ENCODE measurements at regions not wholly inside any gene's neighbourhood (a gene's known extent, or its start where the extent isn't known, plus 50 kb on each side); places are given as distances from the start of the nearest gene placed in this dataset.

DNA sequence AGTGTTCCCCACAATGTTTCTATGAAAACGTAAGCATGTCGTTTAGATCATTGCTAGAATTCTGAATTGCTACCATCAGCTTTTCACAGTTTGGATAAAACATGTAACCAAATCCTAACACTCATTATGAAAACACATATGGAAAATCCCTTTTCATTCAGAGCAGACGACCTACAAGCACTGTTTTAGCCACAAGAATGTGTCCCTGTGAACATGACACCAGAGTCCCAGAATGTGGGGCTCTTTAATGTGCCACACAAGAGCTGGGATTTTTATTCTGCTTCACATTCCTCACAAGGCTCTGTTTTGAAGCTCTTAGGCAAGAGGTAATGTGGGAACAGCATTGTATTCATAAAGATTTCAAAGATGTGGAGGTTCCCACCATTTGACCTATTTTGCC is 141.1 kb upstream of the CITED2 start:
- Histone ChIP-seq H3K27me3 (replicated peaks; ENCODE audit: insufficient read depth) (no peaks in the 10 kb centered on the region), H3K79me2 (ENCODE audit: insufficient read depth) (no peaks in the 10 kb centered on the region), H3K4me3 (no peak overlapping the region), H3K36me3 (ENCODE audit: low read depth) (no peaks in the 10 kb centered on the region), H3K4me2 (ENCODE audit: unreplicated experiment) (no peak overlapping the region), H3K4me1 (ENCODE audit: insufficient read depth) (peaks cover 9% of the 10 kb centered on the region; the same call in 1 of the 2 replicates), H2AFZ (no peak overlapping the region), H3K9ac (no peak overlapping the region), H3K27ac (no peak overlapping the region), H4K20me1 (ENCODE audit: insufficient read depth) (no peaks in the 10 kb centered on the region), H3K9me2 (ENCODE audit: insufficient read depth) (no peaks in the 10 kb centered on the region), H3F3A (ENCODE audit: insufficient read depth) (peaks cover 7% of the 10 kb centered on the region), H3K9me3 (ENCODE audit: low read depth) (no peaks in the 10 kb centered on the region)
- TF ChIP-seq EZH2phosphoT487 (IDR thresholded peaks at IDR 0.05; ENCODE audit: insufficient read depth, low read depth) (no peak), EZH2 (IDR thresholded peaks at IDR 0.05; ENCODE audit: insufficient read depth, poor library complexity, severe bottlenecking) (no peak)
- in situ Hi-C loops (cut with MboI), result no loop called here
- 54 to 59% methylated on average over 3 of the region's 3 CpGs for WGBS, 2 experiments (ENCODE audit: low coverage in 1 of 2, low lambda C conversion rate in 2 of 2, missing lambda C conversion rate in 2 of 2)
- DNase-seq, result no peak

DNA sequence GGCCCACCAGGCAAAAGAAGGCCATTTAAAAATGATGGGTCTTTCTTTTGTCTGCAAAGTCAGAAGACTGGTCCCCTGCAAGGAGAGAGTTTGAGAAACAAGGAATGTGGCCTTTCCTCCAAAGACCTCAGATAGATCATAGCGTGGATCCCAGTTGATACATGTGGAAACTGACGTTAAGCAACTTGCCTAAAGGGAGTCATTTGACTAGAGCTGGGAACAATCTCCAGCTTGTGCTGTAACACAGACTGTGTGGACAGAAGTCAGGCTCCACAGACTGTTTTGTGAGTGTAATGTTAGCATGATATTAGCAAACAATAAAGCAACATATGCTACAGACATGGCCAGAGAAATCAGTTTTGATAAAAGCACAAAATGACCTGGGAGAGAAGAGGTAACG is 140.4 kb upstream of the CITED2 start:
- H3K36me3 ChIP-seq (ENCODE audit: low read depth), result no peaks in the 10 kb centered on the region
- H3K9ac ChIP-seq, result no peak overlapping the region
- H3K4me2 ChIP-seq (ENCODE audit: unreplicated experiment), result no peak overlapping the region
- no peaks in the 10 kb centered on the region for H3K9me2 ChIP-seq (ENCODE audit: insufficient read depth)
- in situ Hi-C loops (cut with MboI), result no loop called here
- H3K27ac ChIP-seq, result no peak overlapping the region
- H3F3A ChIP-seq (ENCODE audit: insufficient read depth), result peaks cover under 1% of the 10 kb centered on the region
- H2AFZ ChIP-seq, result no peak overlapping the region
- H3K4me1 ChIP-seq (ENCODE audit: insufficient read depth), result 0 out of 2 replicates have a peak, but pooled peaks cover 2% of the 10 kb centered on the region
- 87 to 91% methylated on average over 3 of the region's 3 CpGs for WGBS, 2 experiments (ENCODE audit: low coverage in 1 of 2, low lambda C conversion rate in 2 of 2, missing lambda C conversion rate in 2 of 2)
- TF ChIP-seq EZH2 (IDR thresholded peaks at IDR 0.05; ENCODE audit: insufficient read depth, poor library complexity, severe bottlenecking), result no peak
- no peak for TF ChIP-seq EZH2phosphoT487 (IDR thresholded peaks at IDR 0.05; ENCODE audit: insufficient read depth, low read depth)
- no peaks in the 10 kb centered on the region for H3K27me3 ChIP-seq (replicated peaks; ENCODE audit: insufficient read depth)
- no peaks in the 10 kb centered on the region for H3K79me2 ChIP-seq (ENCODE audit: insufficient read depth)
- H4K20me1 ChIP-seq (ENCODE audit: insufficient read depth), result no peaks in the 10 kb centered on the region
- H3K9me3 ChIP-seq (ENCODE audit: low read depth), result no peaks in the 10 kb centered on the region
- H3K4me3 ChIP-seq, result no peak overlapping the region
- no peak for DNase-seq

DNA sequence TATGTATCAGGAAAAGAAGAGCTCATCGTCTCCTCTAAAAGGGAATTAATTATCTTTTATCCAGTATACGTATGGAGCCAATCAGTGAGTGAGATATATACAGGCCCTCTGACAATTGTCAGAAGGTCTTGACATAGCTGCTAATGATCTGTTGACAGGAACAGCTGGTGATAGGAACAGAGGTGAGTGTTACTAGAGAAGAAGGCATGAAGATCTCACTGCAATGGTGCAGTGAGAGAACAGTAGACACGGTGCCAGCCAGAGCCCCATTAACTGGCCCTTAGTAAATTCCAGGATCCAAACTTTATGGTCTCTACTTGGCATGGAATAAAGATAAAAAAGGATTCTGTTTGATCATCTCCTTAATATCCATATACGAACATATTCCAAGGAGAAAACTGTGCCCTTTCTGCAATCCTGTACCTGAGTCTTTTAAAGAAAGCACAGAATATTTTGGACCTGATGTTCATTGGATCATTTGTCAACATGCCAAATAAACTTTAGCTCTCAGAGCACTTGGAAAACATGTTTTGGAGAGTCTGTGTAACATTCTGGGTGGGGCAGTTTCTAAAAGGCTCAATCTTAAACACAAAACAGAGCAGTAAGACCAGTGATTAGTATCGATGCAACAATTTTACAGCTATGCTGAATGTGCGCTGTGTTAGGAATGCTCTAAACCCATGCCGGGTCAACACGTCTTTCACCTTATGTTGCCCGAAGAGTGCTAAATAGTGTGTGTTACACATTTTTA is 135.8 kb upstream of the CITED2 start:
- Histone ChIP-seq H4K20me1 (ENCODE audit: insufficient read depth) (no peaks in the 10 kb centered on the region), H2AFZ (peak overlapping the region; percentile 39; the same call in 1 of the 2 replicates), H3K27ac (no peak overlapping the region), H3K79me2 (ENCODE audit: insufficient read depth) (no peaks in the 10 kb centered on the region), H3K27me3 (replicated peaks; ENCODE audit: insufficient read depth) (no peaks in the 10 kb centered on the region), H3K9me3 (ENCODE audit: low read depth) (no peaks in the 10 kb centered on the region), H3K9ac (no peak overlapping the region), H3F3A (ENCODE audit: insufficient read depth) (no peaks in the 10 kb centered on the region), H3K4me3 (no peak overlapping the region), H3K4me2 (ENCODE audit: unreplicated experiment) (no peak overlapping the region), H3K4me1 (ENCODE audit: insufficient read depth) (0 out of 2 replicates have a peak, but pooled peaks cover 6% of the 10 kb centered on the region), H3K36me3 (ENCODE audit: low read depth) (no peaks in the 10 kb centered on the region), H3K9me2 (ENCODE audit: insufficient read depth) (no peaks in the 10 kb centered on the region)
- TF ChIP-seq EZH2phosphoT487 (IDR thresholded peaks at IDR 0.05; ENCODE audit: insufficient read depth, low read depth) (no peak), EZH2 (IDR thresholded peaks at IDR 0.05; ENCODE audit: insufficient read depth, poor library complexity, severe bottlenecking) (no peak)
- in situ Hi-C loops (cut with MboI), result no loop called here
- WGBS, 2 experiments (ENCODE audit: low coverage in 1 of 2, low lambda C conversion rate in 2 of 2, missing lambda C conversion rate in 2 of 2), result 50% methylated on average over 9 of the region's 9 CpGs
- DNase-seq, result no peak

- no peak overlapping the region for H3K4me2 ChIP-seq (ENCODE audit: unreplicated experiment)
- no peaks in the 10 kb centered on the region for H3K27me3 ChIP-seq (replicated peaks; ENCODE audit: insufficient read depth)
- WGBS, 2 experiments (ENCODE audit: low coverage in 1 of 2, low lambda C conversion rate in 2 of 2, missing lambda C conversion rate in 2 of 2), result 90 to 95% methylated on average over 4 of the region's 4 CpGs
- in situ Hi-C loops (cut with MboI), result no loop called here
- no peaks in the 10 kb centered on the region for H3F3A ChIP-seq (ENCODE audit: insufficient read depth)
- H3K4me1 ChIP-seq (ENCODE audit: insufficient read depth), result 0 out of 2 replicates have a peak, but pooled peaks cover 6% of the 10 kb centered on the region
- H3K9me2 ChIP-seq (ENCODE audit: insufficient read depth), result no peaks in the 10 kb centered on the region
- H3K36me3 ChIP-seq (ENCODE audit: low read depth), result no peaks in the 10 kb centered on the region
- no peak overlapping the region for H3K27ac ChIP-seq
- H3K9me3 ChIP-seq (ENCODE audit: low read depth), result no peaks in the 10 kb centered on the region
- no peak overlapping the region for H3K9ac ChIP-seq
- H4K20me1 ChIP-seq (ENCODE audit: insufficient read depth), result no peaks in the 10 kb centered on the region
- H3K79me2 ChIP-seq (ENCODE audit: insufficient read depth), result no peaks in the 10 kb centered on the region
- no peak overlapping the region for H2AFZ ChIP-seq
- no peak overlapping the region for H3K4me3 ChIP-seq
- TF ChIP-seq EZH2phosphoT487 (IDR thresholded peaks at IDR 0.05; ENCODE audit: insufficient read depth, low read depth) (no peak), EZH2 (IDR thresholded peaks at IDR 0.05; ENCODE audit: insufficient read depth, poor library complexity, severe bottlenecking) (no peak)
- DNase-seq, result no peak
Observed at GRCh38 chr6:139509167-139509566, 134.7 kb upstream of the CITED2 start.

Measured in GM23248 (cell line).